H1 (cell line): ENCODE measurements at regions not wholly inside any gene's neighbourhood (a gene's known extent, or its start where the extent isn't known, plus 50 kb on each side); places are given as distances from the start of the nearest gene placed in this dataset.
"Not testable (repeated sequence)": the region's sequence is repeated elsewhere in the genome, so short reads cannot be mapped to it uniquely, and the experiment has no call there.

Experiments
- CTCF ChIP-seq, 3 experiments: IDR thresholded peaks; 1 replicate in 2 of 3; 2 replicates in 1 of 3; pipeline versions ENCODE4 v1.5.1 to v1.6.1; 2011; ENCODE audit warnings: low read length in 3 of 3, mild to moderate bottlenecking in 3 of 3, inconsistent platforms in 2 of 3, low read depth in 1 of 3, moderate library complexity in 1 of 3; ENCODE audit not compliant: insufficient read depth in 1 of 3; ENCODE audit errors: control extremely low read depth in 1 of 3
- GTF2F1 ChIP-seq: IDR thresholded peaks from 2 replicates; pipeline ENCODE4 v1.6.1; 2012; ENCODE audit warnings: low read depth, low read length, improper control_type of control experiment, borderline replicate concordance
- MAX ChIP-seq: IDR thresholded peaks from 2 replicates; pipeline ENCODE4 v1.6.1; 2012; ENCODE audit warnings: inconsistent platforms
- POLR2AphosphoS5 ChIP-seq: IDR thresholded peaks from 2 replicates; pipeline ENCODE4 v1.6.1; 2011; ENCODE audit warnings: low read depth, low read length

- not testable (repeated sequence) for TF ChIP-seq GTF2F1; MAX; CTCF (IDR thresholded peaks at IDR 0.05; ENCODE audit: control extremely low read depth in 1 of 3, insufficient read depth in 1 of 3, low read depth in 1 of 3, low read length in 3 of 3); POLR2AphosphoS5
Observed at GRCh38 chr13:27363637-27364036, 60.8 kb upstream of the GTF3A start.
